Hematopoietic multipotent progenitor cell treated with erythropoietin and hydrocortisone succinate and interleukin-3 and kit ligand, for 15 days (in vitro differentiated cells): ENCODE measurements at regions not wholly inside any gene's neighbourhood (a gene's known extent, or its start where the extent isn't known, plus 50 kb on each side); places are given as distances from the start of the nearest gene placed in this dataset.
"Not testable (repeated sequence)": the region's sequence is repeated elsewhere in the genome, so short reads cannot be mapped to it uniquely, and the experiment has no call there.

Experiments
- DNase-seq: peaks from one replicate; pipeline ENCODE4 v3.0.0-alpha.2; 2015; ENCODE audit warnings: low spot score

DNA sequence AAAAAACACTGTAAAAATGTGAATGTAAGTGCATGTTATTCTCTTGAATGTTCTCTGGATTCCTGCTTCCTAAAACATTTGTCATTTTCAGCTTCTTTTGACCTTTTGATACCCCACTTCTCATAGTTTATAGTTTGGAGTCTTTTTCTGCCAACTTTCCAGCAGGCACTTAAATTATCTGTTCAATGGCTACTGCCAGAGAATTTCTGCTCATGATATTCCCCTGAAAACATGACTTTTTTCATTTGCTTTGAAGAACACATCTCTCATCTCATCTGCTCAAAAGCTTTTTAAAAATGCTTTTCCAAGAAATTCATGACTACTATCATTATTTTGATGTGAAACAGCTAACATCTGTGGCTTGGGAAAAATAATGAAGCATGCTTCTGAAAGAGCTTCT, 269.7 kb upstream of the PCDH7 start:
- DNase-seq = no peak

DNA sequence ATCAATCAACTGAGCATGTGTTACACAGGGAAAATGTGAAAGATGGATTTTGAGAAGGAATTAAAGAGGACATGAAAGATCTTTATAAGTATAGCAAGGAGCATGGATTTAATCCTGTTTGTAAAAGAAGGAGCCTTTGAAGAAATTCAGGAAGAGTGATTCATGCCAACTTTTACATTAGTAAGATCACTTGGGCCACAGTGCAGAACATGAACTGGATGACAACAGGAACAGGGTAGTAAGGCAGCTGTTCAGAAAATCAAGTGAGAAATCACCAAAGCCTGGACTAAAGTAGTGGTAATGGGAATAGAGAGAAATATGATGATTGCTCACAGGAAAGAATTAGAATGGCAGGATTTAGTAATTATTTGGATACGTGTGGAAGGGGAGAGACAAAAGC, 265.7 kb upstream of the PCDH7 start:
- DNase-seq = no peak

DNA sequence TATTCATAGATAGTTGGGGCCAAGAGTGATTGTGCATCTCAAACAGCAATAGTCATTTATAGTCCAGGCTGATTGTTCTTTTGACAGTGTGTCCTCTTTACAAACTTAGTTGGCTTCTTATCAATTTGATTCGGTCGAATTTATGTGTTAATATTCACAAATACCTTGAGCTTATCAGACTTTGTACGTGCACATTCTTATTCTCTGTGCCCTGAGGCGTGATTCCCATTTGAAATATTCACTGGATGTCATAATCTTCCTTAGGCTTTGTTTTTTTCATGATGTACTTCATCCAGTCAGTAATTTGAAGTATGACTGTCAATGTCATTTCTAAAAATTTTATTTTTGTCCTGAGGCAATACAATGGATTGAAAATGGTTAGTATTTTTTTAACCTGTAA, 263.5 kb upstream of the PCDH7 start:
- DNase-seq = no peak

DNA sequence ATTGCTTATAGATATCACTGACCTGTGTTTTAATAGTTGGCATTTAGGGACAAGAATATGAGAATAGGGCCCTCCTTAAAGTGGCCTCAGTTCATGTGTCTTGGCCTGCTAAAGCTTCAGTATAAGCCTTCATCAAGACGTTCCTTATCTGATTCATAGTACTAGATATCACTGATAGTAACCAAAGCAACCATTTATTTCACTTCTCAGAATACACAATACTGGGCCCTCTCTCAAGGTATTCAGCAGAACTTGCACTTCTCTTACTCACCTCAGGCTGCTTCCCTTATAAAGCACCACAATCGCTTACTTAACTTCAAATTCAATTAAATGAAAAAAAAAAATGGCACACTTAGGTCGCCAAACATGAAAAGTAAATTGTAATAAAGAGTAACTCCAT, 259.4 kb upstream of the PCDH7 start:
- no peak for DNase-seq

DNA sequence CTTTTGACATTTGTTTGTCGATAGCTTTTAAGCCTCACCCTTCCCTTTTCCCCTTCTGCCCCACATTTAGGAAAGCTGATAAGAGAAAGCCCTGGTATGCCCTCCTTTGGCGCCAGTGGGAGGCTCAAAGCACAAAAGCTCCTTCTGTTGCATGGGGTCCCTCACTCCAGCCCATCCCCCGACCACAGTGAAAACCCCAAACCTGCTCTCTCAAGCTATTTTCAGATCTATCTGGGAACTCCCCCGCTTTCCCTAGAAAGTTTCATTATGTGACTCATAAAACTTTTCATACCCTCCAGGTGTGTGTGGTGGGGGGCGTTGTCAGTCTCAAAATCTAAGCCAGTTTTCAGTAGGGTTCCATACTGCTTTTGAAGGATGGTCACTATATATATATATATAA, 259.0 kb upstream of the PCDH7 start:
- DNase-seq = no peak

DNA sequence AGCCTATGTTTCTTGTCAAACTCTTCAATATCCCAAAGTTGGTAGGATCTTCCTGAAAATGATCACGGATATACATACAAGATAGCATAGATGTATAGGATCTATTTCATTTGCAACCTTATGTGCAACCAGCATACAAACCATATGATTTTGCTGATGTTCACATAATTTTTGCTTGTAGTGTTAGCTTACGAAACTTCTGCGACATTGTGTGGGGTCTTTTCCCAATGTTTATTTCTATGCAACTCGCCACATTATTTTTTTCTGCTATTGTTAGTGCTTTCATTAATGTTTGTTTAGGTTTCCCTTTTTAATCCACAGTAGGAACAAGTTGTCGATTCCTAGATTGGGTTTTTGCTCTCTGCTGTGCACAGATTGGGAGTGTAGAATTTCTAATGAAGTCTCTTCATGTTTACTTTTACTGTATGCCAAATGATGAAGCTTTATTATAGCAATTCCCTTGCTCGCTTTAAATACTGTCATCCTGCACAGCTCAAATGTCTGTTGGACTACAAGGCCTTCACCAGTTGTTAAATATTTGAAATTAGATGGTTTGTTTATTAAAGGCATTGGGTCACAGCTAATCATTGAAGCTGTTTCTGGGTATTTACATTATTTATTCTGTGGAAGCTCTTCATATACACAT, 257.6 kb upstream of the PCDH7 start:
- DNase-seq = no peak

DNA sequence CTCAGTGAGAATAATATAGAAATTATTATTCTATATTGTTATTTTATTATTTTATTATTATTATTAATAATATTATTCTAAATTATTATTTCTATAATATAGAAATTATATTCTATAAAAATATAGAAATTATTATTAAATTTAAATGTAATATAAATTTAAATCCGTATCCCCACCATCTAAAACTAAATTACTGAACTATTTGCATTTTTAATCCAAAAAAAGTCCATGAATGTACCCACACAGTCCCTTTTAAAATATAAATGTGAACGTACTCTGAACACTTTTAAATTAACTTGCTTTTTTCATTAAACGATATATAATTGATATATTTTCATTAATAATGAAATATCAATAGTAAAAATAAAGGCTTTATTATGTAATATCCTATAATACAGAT, 248.3 kb upstream of the PCDH7 start:
- DNase-seq = no peak

DNA sequence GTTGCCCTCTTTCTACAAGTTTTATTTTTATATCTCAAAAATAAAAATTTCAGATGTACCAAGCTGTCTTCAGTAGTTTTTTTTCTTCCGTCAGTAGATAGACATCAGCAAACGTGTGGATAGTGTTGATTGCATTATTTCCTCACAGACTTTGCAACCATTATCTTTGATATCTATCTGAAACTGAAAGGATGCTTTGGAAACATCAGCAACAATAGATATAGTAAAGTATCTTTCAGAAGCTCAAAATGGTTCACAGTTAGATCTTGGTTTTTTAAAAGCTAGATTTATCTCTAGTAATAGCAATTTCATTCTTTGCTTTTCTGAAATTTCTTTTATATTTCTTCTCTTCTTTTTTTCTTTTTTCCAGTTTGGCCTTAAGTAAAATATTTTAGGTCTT, 246.9 kb upstream of the PCDH7 start:
- no peak for DNase-seq

DNA sequence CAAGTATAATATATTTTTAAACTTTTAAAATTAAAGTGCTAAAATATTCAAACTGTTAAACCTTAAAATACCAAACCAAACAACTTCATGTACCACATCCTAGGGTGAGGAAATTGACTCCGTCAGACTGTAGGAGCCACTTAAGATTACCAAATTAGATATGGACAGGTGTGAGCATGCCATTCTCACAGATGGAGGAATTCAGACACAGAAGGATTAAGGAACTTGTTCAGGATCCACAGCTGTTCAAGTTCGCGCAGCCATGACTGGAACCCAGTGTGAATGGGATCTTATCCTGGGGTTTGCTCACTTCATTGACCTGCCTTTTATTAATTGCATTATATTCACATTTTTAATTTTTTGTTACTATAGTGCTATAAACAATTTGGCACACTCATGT, 224.9 kb upstream of the PCDH7 start:
- DNase-seq = no peak

DNA sequence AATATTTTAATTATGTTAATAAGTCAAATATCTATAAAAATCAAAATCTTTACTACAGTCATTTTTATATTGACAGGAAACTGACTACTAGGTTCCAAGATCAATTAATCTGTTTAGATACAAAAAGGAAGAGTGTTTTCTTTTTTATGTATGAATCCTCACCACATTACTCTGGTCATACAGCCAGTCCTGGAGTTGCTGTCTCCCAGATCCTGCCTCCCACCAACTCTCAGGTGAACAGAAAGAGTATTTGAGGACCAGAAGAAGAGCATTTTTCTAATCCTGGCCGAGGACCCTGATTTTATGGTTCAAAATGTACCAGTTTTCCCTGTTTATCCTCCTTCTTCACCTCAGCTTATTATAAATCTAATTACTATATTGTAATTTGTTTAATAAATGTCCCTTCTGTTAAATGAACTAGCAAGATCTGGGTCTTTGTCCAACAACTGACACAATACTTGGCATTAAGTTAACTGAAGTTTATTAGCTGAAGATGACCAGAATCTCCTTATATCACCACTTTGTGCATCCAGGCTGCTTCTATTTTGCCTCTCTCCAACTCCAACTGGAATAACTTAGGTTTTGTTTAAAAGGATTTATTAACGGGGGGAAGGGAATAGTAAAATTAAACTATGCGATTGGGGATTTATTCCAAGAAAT, 224.4 kb upstream of the PCDH7 start:
- no peak for DNase-seq

DNA sequence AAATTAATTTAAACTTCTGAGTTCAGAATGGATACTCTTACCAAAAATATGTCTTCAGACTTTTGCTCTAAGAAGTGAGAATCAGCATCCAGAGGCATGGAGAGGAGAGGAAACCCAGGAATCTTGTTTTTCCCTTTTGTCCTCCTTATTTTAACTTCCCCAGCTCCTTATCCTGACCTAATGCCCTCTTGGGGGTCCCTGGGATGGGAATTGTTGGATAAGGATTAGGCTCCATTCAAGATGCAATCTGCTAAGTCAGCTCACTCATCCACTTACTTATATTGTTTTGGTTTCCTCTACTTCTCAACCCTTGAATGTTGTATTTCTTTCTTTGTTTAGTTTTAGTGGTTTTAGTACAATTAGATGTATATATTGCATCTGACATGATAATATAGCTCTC, 208.4 kb upstream of the PCDH7 start:
- no peak for DNase-seq

DNA sequence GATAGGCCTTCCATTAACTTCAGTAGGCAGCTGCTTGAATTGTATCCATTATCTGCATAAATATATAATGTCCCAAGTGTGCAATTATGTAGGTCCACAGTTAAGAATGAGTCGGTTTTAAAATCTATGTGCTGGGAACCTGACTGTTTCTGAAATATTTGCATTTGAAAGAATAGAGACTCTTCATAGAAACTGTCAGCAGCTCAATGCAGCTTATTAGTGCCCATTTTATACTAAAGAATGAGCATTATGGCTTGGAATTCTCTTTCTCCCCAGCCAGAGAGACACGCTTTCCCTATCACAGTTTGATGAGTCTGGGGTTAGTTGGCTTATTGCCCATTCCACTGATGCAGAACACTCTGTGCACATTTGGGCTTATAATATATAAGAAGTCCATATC, 202.0 kb upstream of the PCDH7 start:
- DNase-seq = no peak

DNA sequence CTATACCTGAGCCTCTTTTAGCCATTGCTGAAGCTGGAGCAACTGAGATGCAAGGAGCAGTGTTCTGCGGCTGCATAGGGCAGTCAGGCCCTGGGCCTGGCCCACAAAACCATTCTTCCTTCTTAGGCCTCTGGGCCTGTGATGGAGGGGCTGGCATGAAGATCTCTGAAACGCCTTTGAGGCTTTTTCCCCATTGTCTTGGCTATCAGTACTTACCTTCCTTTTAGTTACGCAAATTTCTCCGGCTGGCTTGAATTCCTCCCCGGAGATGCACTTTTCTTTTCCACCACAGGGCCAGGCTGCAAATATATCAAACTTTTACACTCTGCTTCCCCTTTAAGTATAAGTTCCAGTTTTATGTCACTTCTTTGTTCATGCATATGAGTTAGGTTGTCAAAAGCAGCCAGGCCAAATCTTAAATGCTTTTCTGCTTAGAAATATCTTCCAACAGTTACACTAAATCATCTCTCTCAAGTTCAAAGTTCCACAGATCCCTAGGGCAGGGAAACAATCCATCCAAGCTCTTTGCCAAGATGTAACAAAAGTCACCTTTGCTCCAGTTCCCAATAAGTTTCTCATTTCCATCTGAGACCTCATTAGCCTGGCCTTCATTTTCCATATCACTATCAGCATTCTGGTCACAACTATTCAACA, 194.4 kb upstream of the PCDH7 start:
- no peak for DNase-seq

DNA sequence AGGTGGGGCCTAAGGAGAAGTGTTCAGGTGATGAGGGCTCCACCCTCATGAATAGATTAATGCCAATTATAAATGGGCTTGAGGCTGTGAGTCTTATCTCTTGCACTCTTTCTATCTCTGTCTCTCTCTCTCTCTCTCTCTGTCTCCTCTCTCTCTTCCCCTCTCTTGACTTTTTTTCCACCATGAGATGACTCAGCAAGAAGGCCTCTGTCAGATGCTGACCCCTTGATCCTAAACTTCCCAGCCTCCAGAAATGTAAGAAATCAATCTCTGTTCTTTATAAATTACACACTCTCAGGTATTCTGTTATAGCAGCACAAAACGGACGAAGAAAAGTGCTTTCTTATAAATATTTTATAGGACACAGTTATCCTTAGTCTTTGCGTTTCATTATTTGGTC, 184.9 kb upstream of the PCDH7 start:
- no peak for DNase-seq

DNA sequence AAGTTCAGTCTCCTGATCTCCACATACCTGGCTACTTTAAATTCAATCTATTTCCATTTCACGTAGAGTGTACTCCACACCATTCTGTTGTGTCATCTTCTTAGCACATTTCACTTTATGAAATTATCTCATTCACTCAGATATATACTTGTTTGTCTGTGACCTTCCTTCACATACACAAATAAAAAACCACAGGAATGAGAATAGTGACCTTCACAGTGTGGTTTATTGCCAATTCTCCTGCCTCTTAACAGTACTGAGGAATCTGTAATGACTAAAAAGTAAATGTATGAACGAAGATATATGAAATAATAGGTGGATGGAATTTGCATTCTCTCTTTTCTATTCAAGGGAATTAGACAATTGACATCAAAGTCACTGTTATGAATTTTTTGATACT, 183.9 kb upstream of the PCDH7 start:
- no peak for DNase-seq

DNA sequence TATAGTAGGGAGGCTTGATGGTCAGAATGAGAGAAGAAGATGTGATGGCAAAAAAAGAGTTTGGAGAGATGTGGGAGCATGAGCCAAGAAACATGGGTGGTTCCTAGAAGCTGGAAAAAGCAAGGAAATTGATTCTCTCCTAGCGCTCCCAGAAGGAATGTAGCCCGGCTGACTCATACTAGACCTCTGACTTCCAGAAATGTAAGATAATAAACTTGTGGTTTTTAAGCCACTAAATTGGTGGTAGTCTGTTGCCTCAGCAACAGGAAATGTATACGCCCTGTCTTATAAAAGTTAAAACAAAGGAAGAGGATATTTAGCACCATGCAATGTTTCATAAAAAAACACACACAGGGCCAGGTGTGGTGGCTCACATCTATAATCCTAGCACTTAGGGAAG, 182.7 kb upstream of the PCDH7 start:
- no peak for DNase-seq

DNA sequence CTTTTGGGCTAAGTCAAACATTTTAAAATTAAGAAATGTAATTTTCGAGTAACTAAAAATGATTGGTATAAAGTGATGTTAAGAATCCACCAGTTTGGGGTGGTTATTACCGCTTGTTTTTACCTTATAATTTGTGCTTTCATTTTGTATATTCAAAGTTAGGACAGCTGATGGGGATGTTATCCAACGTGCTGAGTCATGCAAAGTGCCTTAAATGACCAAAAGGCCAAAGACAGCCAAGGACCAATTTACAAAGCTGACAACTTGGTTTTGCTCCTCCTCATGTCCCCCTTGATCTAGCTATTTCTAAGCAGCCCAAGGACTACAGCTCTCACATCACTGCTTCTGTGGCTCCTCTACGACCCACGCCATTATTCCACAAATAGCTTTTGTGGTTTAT, 181.4 kb upstream of the PCDH7 start:
- DNase-seq = no peak

DNA sequence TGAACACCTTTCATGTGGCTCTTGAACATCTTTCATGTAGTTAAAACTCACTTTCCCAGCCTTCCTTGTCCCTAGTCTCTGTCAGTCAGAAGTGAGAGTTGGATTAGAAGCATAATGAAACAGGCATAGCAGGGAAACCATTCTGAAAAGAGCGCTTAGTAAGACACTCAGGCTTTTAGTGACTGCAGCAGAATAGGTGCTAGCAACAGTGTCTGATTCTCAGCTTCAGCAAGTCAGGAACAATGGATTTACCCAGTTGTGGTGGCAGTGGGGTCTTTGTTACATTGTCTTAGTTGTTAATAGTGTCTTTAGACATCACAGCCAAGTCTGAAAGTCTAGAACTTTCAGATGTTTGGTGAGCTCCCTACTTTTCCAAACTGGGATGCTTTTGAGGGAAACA, 177.1 kb upstream of the PCDH7 start:
- no peak for DNase-seq

DNA sequence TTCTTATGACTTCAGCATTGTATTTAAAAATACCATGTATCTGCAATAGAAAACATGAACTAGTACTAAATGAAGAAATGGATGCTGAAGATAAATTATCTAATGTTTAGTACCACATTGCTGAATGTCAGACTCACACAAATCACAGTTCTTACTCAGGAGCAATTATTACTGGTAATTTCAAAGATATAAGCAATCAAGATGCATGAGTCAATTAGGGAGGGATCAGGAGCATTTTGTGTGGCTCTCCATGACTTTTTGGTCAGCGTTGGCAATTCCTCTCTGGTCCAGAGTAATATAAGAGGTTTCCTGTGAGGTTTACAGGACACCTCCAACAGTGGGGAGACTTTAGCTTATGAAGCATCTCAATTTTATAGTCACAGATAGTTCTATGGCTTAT, 167.0 kb upstream of the PCDH7 start:
- DNase-seq = no peak

DNA sequence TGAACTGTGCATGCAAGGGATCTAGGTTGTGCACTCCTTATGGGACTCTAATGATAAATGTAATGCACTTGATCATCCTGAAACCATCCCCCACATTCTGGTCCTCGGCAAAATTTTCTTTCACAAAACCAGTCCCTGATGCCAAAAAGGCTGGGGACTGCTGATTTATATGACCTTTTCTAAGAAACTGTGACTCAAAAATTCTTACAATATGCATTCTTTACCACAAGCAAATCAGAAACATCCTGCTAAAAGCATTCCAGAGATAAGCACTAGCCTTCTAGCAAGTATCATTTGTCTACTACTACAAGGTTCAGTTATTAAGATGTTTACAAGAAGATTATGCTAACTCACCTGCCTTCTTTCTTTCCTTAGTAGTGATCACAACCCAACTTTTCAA, 166.5 kb upstream of the PCDH7 start:
- no peak for DNase-seq

DNA sequence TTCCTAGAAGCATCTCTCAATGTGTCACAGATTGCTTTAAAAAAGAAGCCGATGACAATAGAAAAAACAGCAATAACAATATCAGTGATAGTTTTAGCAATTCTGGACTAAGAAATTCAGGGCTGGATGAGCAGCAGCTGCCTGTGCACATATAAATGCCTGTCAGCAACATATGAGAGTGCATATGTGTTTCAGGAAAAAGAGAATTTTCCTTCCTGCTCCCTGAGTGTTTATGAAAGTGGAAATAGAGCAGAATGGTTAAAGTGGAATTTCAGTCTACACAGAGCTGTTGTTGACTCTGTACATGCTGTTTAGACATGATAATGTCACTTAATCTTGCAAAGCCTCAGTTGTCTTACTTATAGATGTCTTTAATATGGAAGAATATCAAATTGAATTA, 164.4 kb upstream of the PCDH7 start:
- no peak for DNase-seq

DNA sequence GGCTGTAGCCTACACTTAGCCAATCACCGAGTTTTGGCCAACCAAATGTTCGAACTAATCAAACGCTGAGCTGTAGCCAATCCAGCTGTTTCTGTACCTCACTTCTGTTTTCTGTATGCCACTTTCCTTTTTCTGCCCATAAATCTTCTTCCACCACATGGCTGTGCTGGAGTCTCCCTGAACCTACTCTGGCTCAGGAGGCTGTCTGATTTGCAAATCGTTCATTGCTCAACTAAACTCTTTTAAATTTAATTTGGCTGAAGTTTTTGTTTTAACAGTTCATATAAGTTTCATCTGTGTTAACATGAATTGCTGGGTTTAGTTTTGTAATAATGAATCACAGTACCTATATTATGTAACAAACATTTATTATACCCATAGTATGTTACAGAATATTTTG, 160.7 kb upstream of the PCDH7 start:
- no peak for DNase-seq

DNA sequence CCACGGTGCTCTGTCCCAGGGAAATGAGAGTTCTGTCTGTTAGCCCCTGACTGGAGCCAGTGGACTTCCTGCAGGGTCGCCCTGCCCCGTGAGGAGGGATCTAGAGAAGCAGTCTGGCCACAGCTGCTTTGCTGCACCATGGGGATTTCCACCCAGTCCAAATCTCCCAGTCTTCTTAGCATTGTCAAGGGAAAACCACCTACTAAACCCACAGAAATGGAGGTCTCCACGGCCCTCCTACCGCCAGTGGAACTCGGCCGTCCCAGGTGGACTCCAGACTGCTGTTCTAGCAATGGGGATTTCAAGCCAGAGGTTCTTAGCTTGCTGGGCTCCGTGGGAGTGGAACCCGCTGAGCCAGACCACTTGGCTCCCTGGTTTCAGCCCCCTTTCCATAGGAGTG, 133.3 kb upstream of the PCDH7 start:
- no peak for DNase-seq

DNA sequence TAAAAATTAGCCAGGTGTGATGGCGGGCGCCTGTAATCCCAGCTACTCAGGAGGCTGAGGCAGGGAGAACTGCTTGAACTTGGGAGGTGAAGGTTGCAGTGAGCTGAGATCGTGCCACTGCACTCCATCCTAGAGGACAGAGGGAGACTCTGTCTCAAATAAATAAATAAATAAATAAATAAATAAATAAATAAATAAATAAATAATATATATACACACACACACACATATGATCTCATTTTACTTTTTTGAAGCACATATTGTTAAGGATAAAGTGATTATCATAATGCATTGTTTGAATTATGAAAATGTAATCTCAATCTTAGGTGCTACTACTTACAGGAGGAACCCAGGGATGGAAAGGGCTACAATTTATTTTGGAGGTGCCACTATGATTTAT, 130.5 kb upstream of the PCDH7 start:
- not testable (repeated sequence) for DNase-seq
